ENCODE measurements at regions not wholly inside any gene's neighbourhood (a gene's known extent, or its start where the extent isn't known, plus 50 kb on each side); places are given as distances from the start of the nearest gene placed in this dataset.

DNA sequence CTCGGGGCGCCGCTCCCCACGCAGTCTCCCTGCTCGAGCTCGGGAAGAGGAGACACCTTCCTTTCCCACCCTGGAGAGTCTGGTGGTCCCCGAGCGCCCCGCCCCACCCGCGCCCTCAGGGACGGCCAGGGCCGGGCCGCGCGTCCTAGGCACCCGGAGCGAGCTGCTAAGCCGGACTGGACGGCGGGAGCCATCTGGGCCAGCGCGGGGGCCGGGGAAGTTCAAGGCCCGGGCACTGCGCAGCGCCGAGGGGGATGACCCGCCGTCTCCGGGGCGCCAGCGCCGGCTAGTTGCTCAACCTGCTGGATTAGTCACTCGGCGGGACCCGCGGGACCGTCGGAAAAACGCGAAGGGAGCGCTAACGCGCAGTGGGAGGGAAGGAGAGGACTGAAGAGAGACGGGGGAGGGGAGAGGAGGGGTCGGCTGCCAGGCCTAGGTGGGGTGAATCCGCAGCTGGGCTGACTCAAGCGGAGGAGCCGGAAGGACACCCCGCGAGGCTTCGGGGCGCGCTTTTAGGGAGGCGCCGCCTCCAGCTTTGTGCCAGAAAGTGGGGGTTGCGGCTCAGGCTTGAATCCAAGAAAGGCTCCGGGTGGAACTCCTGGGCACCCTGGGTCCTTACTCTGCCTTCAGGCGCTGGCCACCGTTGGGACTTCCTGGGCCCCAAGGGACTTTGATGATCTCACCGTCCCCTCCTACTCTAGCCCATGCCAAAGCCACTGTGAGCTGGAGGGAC lies 75.7 kb upstream of the FOXP4 start:
- 6 to 25% methylated on average over 17 to 55 of the region's 62 CpGs for WGBS, 2 donors
- Histone ChIP-seq H3K27ac (no peak overlapping the region), H3K36me3 (no peaks in the 10 kb centered on the region), H3K27me3 (peaks cover 0 to 8% (median 0%) of the 10 kb centered on the region in 4 donors), H3K4me1 (peaks cover 9 to 16% (median 14%) of the 10 kb centered on the region in 4 donors), H3K9me3 (no peaks in the 10 kb centered on the region), H3K4me3 (peak overlapping the region in 3 of 4 donors; percentile 23 to 33 (median 25))
- ATAC-seq (ENCODE audit: low FRiP score in 2 of 2) (peak; percentile 20 to 88), DNase-seq (peak; percentile 62 to 89)
- TF ChIP-seq EP300 (IDR thresholded peaks at IDR 0.05) (no peak), POLR2AphosphoS5 (IDR thresholded peaks at IDR 0.05) (no peak), POLR2A (IDR thresholded peaks at IDR 0.05) (no peak)
- TF ChIP-seq, protein P1, sequence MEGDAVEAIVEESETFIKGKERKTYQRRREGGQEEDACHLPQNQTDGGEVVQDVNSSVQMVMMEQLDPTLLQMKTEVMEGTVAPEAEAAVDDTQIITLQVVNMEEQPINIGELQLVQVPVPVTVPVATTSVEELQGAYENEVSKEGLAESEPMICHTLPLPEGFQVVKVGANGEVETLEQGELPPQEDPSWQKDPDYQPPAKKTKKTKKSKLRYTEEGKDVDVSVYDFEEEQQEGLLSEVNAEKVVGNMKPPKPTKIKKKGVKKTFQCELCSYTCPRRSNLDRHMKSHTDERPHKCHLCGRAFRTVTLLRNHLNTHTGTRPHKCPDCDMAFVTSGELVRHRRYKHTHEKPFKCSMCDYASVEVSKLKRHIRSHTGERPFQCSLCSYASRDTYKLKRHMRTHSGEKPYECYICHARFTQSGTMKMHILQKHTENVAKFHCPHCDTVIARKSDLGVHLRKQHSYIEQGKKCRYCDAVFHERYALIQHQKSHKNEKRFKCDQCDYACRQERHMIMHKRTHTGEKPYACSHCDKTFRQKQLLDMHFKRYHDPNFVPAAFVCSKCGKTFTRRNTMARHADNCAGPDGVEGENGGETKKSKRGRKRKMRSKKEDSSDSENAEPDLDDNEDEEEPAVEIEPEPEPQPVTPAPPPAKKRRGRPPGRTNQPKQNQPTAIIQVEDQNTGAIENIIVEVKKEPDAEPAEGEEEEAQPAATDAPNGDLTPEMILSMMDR (IDR thresholded peaks at IDR 0.05), result no peak

DNA sequence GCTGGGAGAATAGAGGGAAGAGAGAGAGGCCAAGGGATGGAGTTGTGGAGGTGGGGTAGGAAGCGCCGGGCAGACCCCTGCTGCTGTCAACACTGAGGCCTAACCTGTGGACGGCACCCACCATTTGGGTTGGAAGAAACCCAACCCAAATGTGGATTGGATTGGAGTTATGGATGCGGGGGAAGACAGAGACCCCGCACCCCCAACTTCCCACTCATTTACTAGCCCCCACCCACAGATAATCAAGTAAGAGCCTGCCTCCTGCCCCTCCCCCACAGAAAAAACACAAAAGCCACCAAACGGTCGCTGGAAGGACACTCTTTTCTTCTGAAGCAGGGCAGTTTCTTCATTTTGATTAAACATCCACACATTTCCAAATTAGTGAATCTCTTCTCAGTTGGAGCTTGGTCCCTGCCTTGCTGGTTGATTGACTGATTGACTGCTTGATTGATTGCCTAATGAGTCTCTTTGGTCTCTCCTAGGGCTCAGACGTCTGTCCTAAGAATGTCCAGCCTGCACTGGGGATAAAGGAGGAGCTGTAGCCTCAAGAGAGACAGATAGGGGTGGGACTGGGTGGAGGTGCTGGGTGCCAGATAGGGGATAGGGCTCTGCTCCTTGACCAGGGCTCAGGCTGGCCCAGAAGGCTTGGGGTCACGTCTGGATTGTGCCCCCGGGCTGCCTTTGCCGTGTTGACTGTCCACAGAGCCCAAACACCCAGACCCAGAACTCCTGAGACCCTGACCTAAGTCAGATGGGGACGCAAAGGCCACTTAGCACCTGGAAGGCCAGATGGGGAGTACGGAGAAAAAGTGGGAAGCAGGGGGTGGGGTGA lies 74.9 kb upstream of the FOXP4 start:
- WGBS, 2 donors, result 71 to 74% methylated on average over 13 of the region's 13 CpGs
- DNase-seq, result no peak
- no peak for ATAC-seq (ENCODE audit: low FRiP score in 2 of 2)
- peaks cover 0 to 8% (median 0%) of the 10 kb centered on the region in 4 donors for H3K27me3 ChIP-seq
- no peaks in the 10 kb centered on the region for H3K9me3 ChIP-seq
- H3K4me3 ChIP-seq, result peak overlapping the region in 1 of 4 donors; percentile 23
- no peak overlapping the region for H3K27ac ChIP-seq
- H3K36me3 ChIP-seq, result no peaks in the 10 kb centered on the region
- H3K4me1 ChIP-seq, result peaks cover 9 to 16% (median 14%) of the 10 kb centered on the region in 4 donors
- TF ChIP-seq POLR2AphosphoS5 (IDR thresholded peaks at IDR 0.05), result no peak
- no peak for TF ChIP-seq POLR2A (IDR thresholded peaks at IDR 0.05)
- TF ChIP-seq, protein P1 (IDR thresholded peaks at IDR 0.05), result no peak
- no peak for TF ChIP-seq EP300 (IDR thresholded peaks at IDR 0.05)

DNA sequence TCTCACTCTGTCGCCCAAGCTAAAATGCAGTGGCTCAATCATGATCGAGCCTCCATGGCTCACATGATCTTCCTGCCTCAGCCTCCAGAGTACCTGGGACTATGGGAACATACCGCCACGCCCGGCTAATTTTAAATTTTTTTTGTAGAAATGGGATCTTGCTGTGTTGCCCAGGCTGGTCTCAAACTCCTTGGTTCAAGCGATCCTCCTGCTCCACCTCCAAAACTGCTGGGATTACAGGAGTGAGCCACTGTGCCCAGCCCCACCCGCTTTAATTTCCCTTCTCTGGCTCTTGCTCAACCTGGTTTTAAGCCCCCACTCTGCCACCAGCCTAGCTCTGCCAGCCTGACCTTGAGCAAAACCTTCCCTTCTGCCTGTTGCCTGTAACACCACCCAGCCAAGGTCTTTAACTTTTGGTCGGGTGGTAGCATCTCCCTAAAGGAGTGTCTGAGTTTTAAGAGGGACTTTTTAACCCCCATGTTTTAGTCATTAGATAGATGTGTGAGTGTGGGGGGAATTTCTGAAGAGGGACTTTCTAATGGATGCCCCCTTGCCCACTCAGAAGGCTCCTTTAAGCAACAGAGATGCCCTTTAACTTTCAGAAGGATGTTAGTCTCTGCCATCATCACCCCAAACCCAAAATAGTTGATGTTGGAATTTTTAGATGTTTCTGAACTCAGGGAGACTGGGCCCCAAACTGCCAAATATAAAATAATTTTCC lies 71.8 kb upstream of the FOXP4 start:
- peaks cover 9 to 14% (median 12%) of the 10 kb centered on the region in 4 donors for H3K4me1 ChIP-seq
- H3K4me3 ChIP-seq, result no peak overlapping the region
- H3K27me3 ChIP-seq, result peaks cover 0 to 8% (median 0%) of the 10 kb centered on the region in 4 donors
- no peak for ATAC-seq (ENCODE audit: low FRiP score in 2 of 2)
- 88 to 96% methylated on average over 8 of the region's 8 CpGs for WGBS, 2 donors
- no peak overlapping the region for H3K27ac ChIP-seq
- DNase-seq, result no peak
- no peaks in the 10 kb centered on the region for H3K9me3 ChIP-seq
- H3K36me3 ChIP-seq, result no peaks in the 10 kb centered on the region
- TF ChIP-seq, protein P1 (IDR thresholded peaks at IDR 0.05), result no peak
- TF ChIP-seq POLR2AphosphoS5 (IDR thresholded peaks at IDR 0.05), result no peak
- no peak for TF ChIP-seq POLR2A (IDR thresholded peaks at IDR 0.05)
- no peak for TF ChIP-seq EP300 (IDR thresholded peaks at IDR 0.05)

DNA sequence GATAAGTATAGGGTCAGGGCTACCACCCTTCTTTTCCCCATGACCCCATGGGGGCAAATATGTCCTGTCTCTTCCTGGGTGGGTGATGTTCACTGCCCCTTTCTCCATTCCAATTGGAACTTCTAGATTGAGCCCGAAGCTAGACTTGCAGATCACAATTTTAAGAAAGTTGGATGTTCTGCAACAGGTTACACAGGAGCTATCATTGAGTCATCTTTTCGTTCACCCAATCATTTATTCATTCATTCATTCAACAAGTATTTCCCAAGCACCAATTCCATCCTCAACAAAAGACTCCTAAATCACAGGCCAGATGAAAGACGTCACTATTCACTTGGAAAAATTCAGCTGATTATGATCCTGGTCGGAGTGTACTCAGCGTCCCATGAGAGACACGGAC lies 71.0 kb upstream of the FOXP4 start:
- no peak for TF ChIP-seq EP300 (IDR thresholded peaks at IDR 0.05)
- TF ChIP-seq, protein P1 (IDR thresholded peaks at IDR 0.05), result no peak
- no peak for TF ChIP-seq POLR2A (IDR thresholded peaks at IDR 0.05)
- no peak for TF ChIP-seq POLR2AphosphoS5 (IDR thresholded peaks at IDR 0.05)
- DNase-seq (no peak), ATAC-seq (ENCODE audit: low FRiP score in 2 of 2) (no peak)
- Histone ChIP-seq H3K4me1 (peaks cover 4 to 7% (median 7%) of the 10 kb centered on the region in 4 donors), H3K27ac (no peak overlapping the region), H3K9me3 (no peaks in the 10 kb centered on the region), H3K4me3 (no peak overlapping the region), H3K36me3 (no peaks in the 10 kb centered on the region), H3K27me3 (peaks cover 0 to 5% (median 0%) of the 10 kb centered on the region in 4 donors)
- 66 to 73% methylated on average over 6 of the region's 6 CpGs for WGBS, 2 donors

All from upper lobe of left lung (tissue), 6 donors.